Testis (tissue), 2 donors: ENCODE measurements at regions not wholly inside any gene's neighbourhood (a gene's known extent, or its start where the extent isn't known, plus 50 kb on each side); places are given as distances from the start of the nearest gene placed in this dataset.

Source experiments
- POLR2A ChIP-seq: fragments of 450-650 bp; IDR thresholded peaks from one replicate; pipeline ENCODE4 v1.6.1; 2017; ENCODE audit warnings: antibody characterized with exemption, mild to moderate bottlenecking, moderate library complexity
- TF ChIP-seq, protein P1 (sequence below), 3 experiments: fragments of 450-650 bp in 2 of 3; fragments of 200-600 bp in 1 of 3; sonication (generic) in 1 of 3; IDR thresholded peaks; one replicate each; pipeline ENCODE4 v1.5.1; 2016 to 2019; ENCODE audit warnings: antibody characterized with exemption in 3 of 3, mild to moderate bottlenecking in 2 of 3, moderate library complexity in 1 of 3

DNA sequence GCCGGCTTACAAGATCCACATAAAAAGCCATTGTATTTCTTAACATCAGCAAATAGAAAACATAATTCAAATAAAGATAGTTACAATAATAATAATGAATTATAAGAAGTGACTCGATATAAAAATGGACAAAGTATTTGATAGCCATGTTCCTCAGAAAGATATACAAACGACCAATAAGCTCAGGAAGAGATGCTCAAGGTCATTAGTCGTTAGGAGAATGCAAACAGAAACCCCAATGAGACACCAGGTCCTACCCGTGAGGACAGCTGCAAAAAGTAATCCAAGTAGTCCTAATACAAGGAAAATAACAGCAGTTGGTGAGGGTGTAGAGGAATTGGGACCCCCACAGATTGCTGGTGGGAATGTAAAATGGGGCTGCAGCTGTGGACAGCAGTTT, 54.2 kb upstream of the INPP5A start:
- TF ChIP-seq, protein P1, sequence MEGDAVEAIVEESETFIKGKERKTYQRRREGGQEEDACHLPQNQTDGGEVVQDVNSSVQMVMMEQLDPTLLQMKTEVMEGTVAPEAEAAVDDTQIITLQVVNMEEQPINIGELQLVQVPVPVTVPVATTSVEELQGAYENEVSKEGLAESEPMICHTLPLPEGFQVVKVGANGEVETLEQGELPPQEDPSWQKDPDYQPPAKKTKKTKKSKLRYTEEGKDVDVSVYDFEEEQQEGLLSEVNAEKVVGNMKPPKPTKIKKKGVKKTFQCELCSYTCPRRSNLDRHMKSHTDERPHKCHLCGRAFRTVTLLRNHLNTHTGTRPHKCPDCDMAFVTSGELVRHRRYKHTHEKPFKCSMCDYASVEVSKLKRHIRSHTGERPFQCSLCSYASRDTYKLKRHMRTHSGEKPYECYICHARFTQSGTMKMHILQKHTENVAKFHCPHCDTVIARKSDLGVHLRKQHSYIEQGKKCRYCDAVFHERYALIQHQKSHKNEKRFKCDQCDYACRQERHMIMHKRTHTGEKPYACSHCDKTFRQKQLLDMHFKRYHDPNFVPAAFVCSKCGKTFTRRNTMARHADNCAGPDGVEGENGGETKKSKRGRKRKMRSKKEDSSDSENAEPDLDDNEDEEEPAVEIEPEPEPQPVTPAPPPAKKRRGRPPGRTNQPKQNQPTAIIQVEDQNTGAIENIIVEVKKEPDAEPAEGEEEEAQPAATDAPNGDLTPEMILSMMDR (IDR thresholded peaks at IDR 0.05): no peak
- TF ChIP-seq POLR2A: no peak
